Ovary (tissue), 7 donors: ENCODE measurements at regions not wholly inside any gene's neighbourhood (a gene's known extent, or its start where the extent isn't known, plus 50 kb on each side); places are given as distances from the start of the nearest gene placed in this dataset.
"Not testable (repeated sequence)": the region's sequence is repeated elsewhere in the genome, so short reads cannot be mapped to it uniquely, and the experiment has no call there.

ENCODE experiments used
- DNase-seq, 5 donors: peaks; one replicate each; pipeline ENCODE4 v3.0.0-alpha.2; 2019 to 2020
- H3K27ac ChIP-seq, 2 donors: fragments of 200-600 bp; one replicate each; pipeline versions ENCODE4 v1.5.1 to v1.8.0; 2019 to 2022
- H3K27me3 ChIP-seq: fragments of 200-600 bp; one replicate; pipeline ENCODE4 v1.8.0; 2022
- H3K36me3 ChIP-seq: fragments of 200-600 bp; sonication (generic); one replicate; pipeline ENCODE4 v1.5.1; 2019
- H3K4me1 ChIP-seq: one replicate; pipeline ENCODE4 v1.8.1; 2013; ENCODE audit warnings: mild to moderate bottlenecking, moderate library complexity; ENCODE audit not compliant: insufficient read depth
- H3K4me3 ChIP-seq: fragments of 200-600 bp; sonication (generic); one replicate; pipeline ENCODE4 v1.5.1; 2017
- H3K9me3 ChIP-seq, 2 donors: fragments of 200-600 bp in 1 of 2; sonication (generic) in 1 of 2; one replicate each; pipeline versions ENCODE4 v1.5.1 to v1.8.1; 2013 to 2019; ENCODE audit warnings: mild to moderate bottlenecking in 1 of 2, moderate library complexity in 1 of 2
- CTCF ChIP-seq, 3 donors: fragments of 450-650 bp in 2 of 3; fragments of 200-600 bp in 1 of 3; IDR thresholded peaks; one replicate each; pipeline versions ENCODE4 v1.5.1 to v1.8.0; 2016 to 2022; ENCODE audit warnings: antibody characterized with exemption in 3 of 3, mild to moderate bottlenecking in 1 of 3
- EP300 ChIP-seq: sonication (generic); formaldehyde crosslinking; IDR thresholded peaks from one replicate; pipeline ENCODE4 v1.6.1; 2017; ENCODE audit warnings: antibody characterized with exemption
- POLR2A ChIP-seq: fragments of 450-650 bp; IDR thresholded peaks from one replicate; pipeline ENCODE4 v1.6.1; 2017; ENCODE audit warnings: antibody characterized with exemption, mild to moderate bottlenecking, moderate library complexity
- WGBS, 3 donors: extraction: QIAGEN DNeasy Blood & Tissue Kit in 1 of 3; methylation state at CpG; one replicate each; pipeline versions ENCODE4 v1.1.5 to v1.1.7; 2013 to 2017; 5-methylcytosine and 5-hydroxymethylcytosine counted together
- intact Hi-C, 4 donors: fragments of 100-400 bp; cut with DNase I; formaldehyde crosslinking; loops; one replicate each; pipeline versions ENCODE4 v1.11.0 to v1.15.1; 2022 to 2023
- donor health status: DM: no; HTN: no; CAD: no; lungs with moderate emphysema.
- donor health status: DM: no; HTN: no; CAD: no.
- donor health status: Bipolar disorder and iron deficiency.
- donor health status: DM: no; HTN: no; CAD: no.
- donor health status: DM: yes; HTN: yes; CAD: no.

GRCh38 chr6:144785056-144785455 is 499.9 kb downstream of the UTRN start:
- TF ChIP-seq POLR2A = no peak
- TF ChIP-seq EP300 = no peak
- TF ChIP-seq CTCF (IDR thresholded peaks at IDR 0.05) = no peak
- Histone ChIP-seq H3K9me3 (no peaks in the 10 kb centered on the region), H3K4me3 (no peak overlapping the region), H3K4me1 (no peaks in the 10 kb centered on the region), H3K27ac (no peak overlapping the region), H3K36me3 (no peaks in the 10 kb centered on the region), H3K27me3 (no peaks in the 10 kb centered on the region)
- WGBS, 3 donors = 90 to 93% (median 91%) methylated on average over 3 of the region's 3 CpGs
- intact Hi-C loops = no loop called here
- no peak for DNase-seq

- intact Hi-C loops = no loop called here
- no peaks in the 10 kb centered on the region for H3K4me1 ChIP-seq
- 95 to 97% (median 96%) methylated on average over 2 of the region's 2 CpGs for WGBS, 3 donors
- H3K27me3 ChIP-seq = no peaks in the 10 kb centered on the region
- no peak for DNase-seq
- H3K36me3 ChIP-seq = no peaks in the 10 kb centered on the region
- no peak overlapping the region for H3K27ac ChIP-seq
- no peaks in the 10 kb centered on the region for H3K9me3 ChIP-seq
- no peak overlapping the region for H3K4me3 ChIP-seq
- TF ChIP-seq POLR2A (no peak), CTCF (IDR thresholded peaks at IDR 0.05) (no peak), EP300 (no peak)
These were observed 501.7 kb downstream of the UTRN start for GRCh38 chr6:144786825-144787224.

GRCh38 chr6:144793744-144794143 is 508.6 kb downstream of the UTRN start:
- intact Hi-C loops = no loop called here
- H3K27me3 ChIP-seq = no peaks in the 10 kb centered on the region
- no peaks in the 10 kb centered on the region for H3K36me3 ChIP-seq
- 69 to 84% (median 82%) methylated on average over 4 of the region's 4 CpGs for WGBS, 3 donors
- DNase-seq = no peak
- no peaks in the 10 kb centered on the region for H3K4me1 ChIP-seq
- H3K27ac ChIP-seq = no peak overlapping the region
- H3K4me3 ChIP-seq = no peak overlapping the region
- no peak for TF ChIP-seq POLR2A
- TF ChIP-seq EP300 = no peak
- TF ChIP-seq CTCF (IDR thresholded peaks at IDR 0.05) = no peak
- no peaks in the 10 kb centered on the region for H3K9me3 ChIP-seq

- H3K4me3 ChIP-seq, H3K4me1 ChIP-seq, H3K36me3 ChIP-seq, H3K27me3 ChIP-seq, H3K9me3 ChIP-seq, H3K27ac ChIP-seq, intact Hi-C loops, DNase-seq: not testable (repeated sequence)
- WGBS, 3 donors = 96 to 99% (median 98%) methylated on average over 2 of the region's 2 CpGs
These were observed 509.9 kb downstream of the UTRN start for GRCh38 chr6:144795022-144795421.

GRCh38 chr6:144796070-144796469 is 510.9 kb downstream of the UTRN start:
- no peak overlapping the region for H3K4me3 ChIP-seq
- no peaks in the 10 kb centered on the region for H3K4me1 ChIP-seq
- DNase-seq = no peak
- intact Hi-C loops = no loop called here
- H3K27ac ChIP-seq = no peak overlapping the region
- TF ChIP-seq EP300 = no peak
- no peak for TF ChIP-seq POLR2A
- no peak for TF ChIP-seq CTCF (IDR thresholded peaks at IDR 0.05)
- no peaks in the 10 kb centered on the region for H3K36me3 ChIP-seq
- H3K27me3 ChIP-seq = no peaks in the 10 kb centered on the region
- no peaks in the 10 kb centered on the region for H3K9me3 ChIP-seq
- 97 to 100% (median 97%) methylated on average over 2 of the region's 2 CpGs for WGBS, 3 donors
